ENCODE measurements at regions not wholly inside any gene's neighbourhood (a gene's known extent, or its start where the extent isn't known, plus 50 kb on each side); places are given as distances from the start of the nearest gene placed in this dataset.

DNA sequence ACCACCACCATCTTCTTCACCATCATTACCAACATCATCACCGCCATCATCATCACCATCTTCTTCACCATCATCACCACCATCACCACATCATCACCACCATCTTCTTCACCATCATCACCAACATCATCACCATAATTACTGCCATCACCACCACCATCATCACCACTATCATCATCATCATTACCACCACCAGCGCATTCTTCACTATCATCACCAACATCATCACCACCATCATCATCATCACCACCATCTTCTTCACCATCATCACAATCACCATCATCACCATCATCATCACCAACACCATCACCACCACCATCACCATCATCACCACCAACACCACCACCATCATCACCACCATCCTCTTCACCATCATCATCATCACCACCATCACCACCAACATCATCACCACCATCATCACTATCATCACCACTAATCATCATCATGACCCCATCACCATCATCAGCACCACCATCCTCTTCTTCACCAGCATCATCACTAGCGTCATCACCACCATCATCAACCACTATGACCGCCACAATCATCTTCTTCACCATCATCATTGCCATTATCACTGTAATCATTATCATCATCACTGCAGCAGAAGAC lies 303.8 kb downstream of the CTTN start:
- DNase-seq (ENCODE audit: low read depth, low spot score), result no peak

DNA sequence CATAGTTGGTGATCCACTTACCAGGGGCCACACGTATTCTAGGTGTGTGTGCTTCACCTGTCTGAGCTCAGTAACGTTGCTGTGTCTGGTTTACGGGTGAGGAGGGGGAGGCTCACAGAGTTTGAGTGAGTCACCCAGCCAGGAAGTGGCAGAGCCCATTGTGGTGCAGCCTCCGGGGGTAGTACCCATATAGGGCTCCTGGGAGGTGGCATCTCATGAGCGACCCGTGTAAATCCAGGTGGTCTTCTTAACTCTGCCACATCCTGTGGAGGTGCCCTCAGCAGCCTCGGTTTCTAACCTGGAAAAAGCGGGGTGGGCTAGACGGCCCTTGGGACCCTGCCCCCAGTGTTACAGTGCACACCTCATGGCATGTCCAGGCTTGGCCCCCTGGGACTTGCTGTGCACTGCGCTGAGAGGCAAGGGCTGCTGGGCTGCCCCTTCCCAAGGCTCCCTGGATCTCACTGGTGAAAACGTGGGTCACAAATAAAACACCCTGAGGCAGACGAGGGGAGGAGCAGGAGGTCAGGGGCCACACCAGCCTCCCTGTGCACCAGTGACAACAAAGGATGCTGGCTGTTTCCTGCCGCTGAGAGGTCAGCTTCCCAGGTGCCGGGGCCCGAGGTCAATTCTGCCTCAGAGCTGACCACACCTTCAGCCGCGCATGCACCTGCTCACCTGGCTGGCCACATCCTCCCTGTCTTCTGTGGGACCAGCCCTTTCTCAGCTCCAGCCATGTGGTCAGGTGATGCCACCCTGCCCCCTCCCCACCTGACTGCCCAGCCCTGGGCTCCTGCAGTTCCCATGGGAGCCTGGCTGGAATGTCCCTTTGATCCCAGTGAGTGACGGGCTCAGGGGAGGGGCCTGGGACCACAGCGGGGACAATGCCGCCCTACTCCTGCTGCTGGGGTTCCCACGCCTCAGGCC lies 305.1 kb downstream of the CTTN start:
- no peak for DNase-seq (ENCODE audit: low read depth, low spot score)

DNA sequence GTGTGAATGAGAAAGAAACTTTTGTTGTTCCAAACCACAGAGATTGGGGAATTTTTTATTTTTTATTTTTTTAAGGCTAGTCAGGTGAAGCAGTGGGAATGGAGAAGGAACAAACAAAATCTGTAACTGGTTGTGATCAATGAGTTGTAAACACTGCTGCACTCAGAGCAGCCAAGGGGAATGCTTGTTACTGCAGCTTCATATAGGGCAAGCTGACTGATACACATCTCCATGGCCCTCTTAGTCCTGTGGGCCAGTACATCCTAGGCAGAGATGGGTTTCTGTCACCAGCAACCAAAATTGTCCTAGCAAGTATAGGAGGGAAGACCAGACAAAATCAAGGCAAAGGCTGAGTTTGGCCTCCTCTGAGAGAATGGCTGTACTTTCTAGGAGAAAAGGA lies 306.8 kb downstream of the CTTN start:
- DNase-seq (ENCODE audit: low read depth, low spot score), result no peak

DNA sequence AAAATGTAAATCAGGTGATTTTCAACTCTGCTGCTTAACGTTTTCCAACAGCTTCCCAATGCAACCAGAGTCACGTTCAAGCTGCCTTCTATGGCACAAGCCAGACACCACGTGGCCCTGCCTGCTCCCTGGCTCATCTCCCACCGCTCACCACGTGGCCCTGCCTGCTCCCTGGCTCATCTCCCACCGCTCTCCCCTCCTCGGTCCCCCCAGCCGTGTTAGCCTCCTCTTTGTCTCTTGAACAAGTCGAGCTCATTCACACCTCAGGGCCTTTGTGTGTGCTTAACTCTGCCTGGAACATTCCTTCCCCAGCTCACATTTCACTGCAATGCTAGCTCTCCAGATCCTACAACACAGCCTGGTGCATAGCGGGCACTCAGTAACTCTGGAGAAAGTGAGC lies 307.6 kb downstream of the CTTN start:
- DNase-seq (ENCODE audit: low read depth, low spot score), result no peak

DNA sequence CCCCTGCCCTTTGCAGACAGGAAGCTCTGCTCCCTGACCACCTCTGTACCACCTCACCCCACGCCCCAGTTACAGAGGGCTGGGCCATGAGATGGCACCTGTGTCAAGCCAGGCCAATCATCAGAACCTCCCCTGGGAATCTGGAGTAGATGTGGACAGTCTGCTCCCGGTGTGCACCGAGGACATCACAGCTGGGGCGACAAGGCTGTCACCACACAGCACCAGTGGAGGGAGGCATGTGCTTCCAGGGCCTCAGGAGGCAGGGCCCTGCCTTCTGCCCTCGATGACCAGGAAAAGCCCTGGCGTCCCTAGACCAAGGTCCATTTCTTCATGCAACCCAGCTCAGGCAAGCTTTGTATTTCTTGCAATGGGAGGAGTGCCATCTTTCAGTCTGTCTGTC lies 309.5 kb downstream of the CTTN start:
- DNase-seq (ENCODE audit: low read depth, low spot score), result no peak

DNA sequence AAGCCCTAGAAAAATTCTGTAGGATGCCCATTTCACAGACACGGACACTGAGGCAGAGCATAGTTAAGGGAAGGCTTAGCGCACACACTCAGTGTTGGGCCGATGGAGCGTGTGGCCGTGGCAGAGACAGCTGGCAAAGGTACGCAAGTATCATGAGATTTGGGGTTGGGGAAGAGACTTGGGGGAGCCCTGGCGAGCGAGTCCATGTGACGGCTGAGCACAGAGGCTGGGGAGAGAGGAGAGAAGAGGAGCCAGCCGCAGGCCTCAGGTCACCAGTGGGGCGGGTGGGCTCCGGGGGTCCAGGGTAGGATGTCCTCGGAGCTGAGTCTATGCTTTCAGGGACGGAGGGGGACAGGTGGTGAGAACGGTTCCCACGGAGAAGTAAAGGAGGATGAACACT lies 311.3 kb downstream of the CTTN start:
- no peak for DNase-seq (ENCODE audit: low read depth, low spot score)

DNA sequence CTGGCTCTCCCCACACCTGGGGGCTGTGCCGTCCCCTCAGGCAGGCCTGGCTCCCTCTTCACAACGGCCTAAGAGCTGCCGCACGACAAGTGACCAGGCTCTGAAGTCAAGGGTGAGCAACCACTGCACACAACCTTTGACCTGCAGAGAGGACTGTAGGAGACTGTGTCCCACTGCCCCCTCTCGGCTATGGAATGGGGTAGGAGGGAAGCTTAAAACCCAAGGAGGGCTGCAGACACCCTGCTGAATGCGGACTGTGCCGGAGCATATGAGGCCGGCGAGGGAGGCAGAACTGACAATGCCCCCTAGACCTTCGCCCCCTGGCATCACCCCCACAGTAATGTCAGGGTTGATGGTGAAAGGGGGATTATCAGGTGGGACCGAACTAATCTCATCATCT lies 311.9 kb downstream of the CTTN start:
- no peak for DNase-seq (ENCODE audit: low read depth, low spot score)

DNA sequence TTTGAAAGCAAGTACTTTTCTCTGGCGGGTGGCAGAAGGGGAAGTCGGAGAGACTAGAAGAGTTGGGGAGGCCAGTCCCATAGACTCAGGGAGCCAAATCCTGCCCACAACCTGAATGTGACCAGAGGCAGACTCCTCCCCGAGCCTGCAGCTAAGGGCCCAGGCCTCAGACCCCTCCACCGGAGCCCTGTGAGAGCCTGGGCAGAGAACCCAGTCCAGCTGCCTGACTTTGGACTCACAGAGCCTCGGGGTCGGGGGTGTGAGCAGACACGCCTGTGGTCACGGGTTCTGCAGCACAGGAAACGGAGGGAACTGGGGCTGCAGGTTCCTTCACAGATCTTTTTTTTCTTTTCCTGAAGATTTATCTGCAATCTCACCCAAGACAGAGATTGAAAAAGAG lies 312.3 kb downstream of the CTTN start:
- DNase-seq (ENCODE audit: low read depth, low spot score), result no peak

DNA sequence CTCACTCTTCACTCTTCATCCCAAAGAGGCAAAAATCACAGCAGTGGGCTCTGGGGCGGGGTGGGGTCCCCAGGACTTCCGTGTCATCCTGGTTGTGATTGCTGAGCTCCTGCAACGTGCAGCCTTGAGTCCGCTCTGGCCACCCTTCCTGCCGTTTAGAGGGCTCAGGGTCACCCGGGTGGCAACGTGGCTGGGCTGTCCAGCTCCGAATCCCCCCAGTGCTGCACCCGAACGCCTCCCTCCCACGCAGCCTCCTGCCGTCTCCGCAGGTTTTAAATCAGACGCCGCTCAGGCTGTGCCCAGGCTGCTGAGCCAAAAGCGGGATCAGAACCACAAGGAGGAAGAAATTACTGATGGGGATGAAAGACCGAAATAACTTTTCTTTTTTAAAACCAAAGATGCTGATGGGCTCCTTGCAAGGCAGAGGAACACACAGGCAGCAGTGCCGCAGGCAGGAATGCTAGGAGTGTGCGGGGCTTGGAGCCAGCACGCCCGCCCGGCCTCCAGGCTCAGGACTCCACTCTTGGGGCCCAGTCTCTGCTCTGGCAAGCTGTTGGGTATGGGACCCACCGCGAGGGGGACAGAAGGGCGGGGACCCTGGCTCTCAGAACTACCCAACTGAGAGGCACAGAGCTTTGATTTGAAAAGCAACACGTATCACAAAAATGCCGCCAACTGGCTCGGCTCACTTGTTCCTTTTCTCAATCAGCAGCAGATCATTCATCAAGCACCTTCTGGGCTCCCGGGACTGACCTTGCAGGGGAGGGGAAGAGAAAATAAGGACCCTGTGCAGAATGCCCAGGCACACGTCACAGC lies 313.0 kb downstream of the CTTN start:
- DNase-seq (ENCODE audit: low read depth, low spot score), result no peak

DNA sequence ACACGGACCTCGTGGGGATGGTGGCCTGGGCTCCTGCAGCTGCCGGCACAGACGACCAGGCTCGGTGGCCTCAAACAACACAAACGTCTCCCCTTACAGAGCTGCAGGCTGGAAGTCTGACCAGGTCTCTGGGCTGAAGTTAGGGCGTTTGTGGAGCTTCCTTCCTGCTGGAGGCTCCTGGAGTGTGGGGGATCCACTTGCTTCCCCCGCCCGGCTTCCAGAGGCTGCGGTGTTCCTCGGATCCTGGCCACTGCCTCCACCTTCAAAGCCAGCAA lies 313.5 kb downstream of the CTTN start:
- DNase-seq (ENCODE audit: low read depth, low spot score), result no peak

DNA sequence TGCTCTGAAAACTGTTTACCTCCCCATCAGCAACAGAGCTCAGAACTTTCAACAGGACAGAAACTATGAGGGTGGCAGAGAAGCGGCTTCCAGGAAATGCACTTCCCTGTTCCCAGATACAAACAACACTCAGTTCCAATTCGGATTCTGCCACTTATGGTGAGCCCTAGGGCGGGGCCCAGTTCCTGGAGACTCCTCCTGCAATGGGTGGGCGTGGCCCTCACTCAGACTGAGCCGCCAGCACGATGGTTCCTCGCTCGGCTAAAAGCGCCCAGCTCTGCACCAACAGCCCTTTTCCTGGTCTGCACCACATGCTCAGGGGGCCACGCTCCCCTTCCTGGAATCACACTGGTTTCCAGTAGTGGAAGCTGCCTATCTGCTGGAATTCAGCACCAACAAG lies 314.1 kb downstream of the CTTN start:
- no peak for DNase-seq (ENCODE audit: low read depth, low spot score)

DNA sequence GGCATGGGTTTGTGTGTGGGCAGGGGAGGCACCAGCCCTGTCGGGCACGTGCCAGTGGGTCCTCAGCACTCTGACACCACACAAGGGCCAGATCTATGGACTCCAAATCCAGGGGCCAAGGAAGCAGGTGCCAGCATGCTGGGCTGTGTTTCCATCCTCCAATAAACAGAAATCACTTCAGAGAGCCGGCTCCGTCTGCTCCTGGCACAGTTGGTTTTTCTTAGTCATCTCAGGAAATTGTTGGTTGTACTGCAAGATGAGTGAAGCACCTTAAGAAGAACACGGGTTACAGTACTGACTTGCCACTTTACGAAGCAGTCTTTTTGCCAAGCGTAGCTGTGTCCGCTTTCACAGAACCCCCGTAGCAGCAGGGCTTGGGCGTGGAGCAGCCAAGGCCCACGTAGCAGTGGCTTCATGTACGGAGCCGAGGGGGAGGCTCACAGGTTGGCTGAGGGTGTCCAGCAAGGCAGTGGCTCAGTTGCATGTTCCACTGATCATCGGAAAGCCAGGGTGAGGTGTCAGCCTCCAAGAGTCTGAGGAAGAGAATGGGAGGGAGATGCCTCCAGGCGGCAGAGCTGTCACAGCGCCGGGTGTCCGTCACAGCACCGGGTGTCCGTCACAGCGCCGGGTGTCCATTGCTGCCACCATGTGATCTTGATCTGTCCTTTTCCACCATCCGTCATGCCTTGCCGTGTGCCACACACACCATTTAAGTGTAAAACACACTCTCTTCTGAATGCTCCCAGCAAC lies 314.9 kb downstream of the CTTN start:
- DNase-seq (ENCODE audit: low read depth, low spot score), result no peak

DNA sequence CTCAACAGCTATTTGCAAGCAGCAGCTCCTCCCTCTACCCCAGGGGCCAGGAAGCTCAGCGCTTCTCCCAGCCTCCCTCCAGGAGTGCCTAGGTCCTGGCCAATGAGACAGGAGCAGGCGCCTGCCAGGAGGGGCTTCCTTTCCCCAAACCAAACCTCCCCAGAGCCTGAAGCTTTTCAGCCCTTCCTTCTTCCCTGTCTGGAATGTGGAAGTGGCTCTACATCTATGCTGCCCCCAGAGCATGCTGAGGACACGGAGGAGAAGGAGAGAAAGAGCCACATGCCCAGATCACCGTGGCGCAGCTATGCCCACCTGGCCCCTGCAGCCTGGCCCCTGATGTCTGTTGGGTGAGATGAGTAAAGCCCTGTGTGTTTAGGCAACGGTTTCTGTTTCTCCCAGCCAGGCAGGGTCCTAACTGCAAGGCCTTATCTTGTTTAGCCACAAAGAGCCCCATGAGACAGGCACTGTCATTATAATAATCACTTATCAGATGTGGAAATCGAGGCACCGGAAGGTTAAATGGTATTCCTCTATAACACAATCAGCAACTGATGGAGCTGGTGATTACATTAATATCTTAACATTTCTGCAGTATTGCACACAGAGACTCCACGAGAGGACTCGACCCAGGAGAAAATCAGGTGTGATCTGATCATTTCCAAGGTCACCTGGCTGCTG lies 315.8 kb downstream of the CTTN start:
- no peak for DNase-seq (ENCODE audit: low read depth, low spot score)

DNA sequence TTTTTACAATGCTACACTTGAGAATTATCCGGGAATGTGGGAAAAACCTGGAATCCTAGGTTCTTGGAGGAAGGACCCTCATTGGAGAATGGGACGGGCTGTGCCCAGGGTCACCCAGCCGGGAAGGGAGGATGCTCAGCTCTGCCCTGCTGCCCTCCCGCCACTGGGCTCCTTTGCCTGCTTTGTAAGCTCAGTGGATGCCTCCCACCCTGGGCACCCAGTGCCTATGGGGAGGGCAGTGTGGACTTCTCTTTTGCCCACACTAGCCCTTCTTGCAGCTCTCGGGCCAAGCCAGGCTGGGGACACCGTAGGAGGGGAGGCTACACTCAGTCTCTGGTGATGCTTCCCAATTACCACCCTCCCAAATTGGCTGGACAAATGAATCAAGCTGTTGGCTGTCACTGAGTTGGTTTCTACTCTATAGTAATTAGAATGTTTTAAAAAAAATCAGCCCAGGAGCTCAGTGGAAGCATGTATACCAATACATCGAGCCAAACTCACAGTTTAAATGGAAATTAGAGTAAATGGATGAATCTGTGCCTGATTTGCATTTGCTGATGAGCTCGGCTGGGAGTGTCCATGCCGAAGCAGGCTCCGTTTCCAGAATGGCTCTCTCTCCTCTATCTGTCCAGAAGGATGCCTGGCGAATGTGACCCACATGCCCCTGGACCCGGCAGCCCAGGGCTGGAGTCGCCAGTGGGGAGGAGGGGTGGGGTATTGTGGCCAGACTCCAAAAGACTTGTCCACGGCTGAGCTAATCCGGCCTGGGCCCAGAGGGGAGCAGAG lies 317.0 kb downstream of the CTTN start:
- no peak for DNase-seq (ENCODE audit: low read depth, low spot score)

DNA sequence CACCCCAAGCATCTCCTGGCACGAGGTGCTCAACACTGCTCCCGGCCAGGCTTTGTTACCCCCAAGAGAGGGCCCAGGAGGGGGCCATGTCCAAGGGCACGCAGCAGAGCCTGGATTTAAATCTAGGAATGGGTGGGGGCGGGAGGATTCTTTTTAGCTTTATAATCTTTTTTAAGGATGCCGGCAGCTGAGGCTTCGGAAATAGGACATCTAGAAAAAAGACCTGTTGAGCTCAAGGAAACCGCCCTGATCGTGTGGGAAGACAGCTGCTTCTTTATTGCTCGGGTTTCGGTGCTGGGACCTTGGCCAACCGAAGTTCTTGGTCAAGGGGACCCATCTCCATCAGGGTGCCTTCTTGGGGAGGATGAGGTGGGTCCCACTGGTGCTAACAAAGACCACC lies 317.9 kb downstream of the CTTN start:
- no peak for DNase-seq (ENCODE audit: low read depth, low spot score)

DNA sequence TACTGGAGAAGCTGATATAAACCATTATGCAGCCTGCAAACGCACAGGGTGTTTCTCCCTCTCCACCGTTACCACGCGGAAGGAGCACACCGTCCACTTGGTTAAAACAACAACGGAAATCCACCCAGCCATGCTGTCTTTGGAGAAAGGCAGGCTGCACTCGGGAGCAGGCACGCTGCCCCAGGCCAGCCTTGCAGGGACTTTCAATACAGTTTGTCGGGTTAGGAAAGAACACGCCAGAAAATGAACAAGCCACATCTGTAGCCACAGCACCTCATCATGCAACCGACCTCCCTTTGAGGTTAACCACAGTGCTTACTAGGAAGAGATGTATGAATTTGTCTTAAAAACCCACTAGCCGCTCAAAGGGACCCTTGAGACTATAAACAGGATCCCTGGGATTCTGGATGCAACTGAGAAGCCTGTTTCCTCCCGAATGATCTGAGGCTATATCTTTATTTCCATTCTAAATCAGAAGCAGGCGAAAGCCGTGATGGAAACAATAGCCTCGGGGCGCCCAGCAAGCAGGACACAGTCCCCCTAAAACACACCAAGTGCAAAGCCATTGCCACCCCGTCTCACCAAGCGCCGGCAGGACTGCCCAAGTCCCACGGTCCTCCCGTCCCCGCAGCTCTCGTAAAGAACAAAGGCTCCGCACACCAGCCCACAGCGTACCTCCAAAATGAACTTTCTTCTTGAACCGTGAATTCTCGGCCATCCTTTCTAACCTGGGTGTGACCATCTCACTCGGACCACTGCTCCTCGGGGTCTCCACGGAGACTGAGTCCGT lies 318.9 kb downstream of the CTTN start:
- no peak for DNase-seq (ENCODE audit: low read depth, low spot score)

DNA sequence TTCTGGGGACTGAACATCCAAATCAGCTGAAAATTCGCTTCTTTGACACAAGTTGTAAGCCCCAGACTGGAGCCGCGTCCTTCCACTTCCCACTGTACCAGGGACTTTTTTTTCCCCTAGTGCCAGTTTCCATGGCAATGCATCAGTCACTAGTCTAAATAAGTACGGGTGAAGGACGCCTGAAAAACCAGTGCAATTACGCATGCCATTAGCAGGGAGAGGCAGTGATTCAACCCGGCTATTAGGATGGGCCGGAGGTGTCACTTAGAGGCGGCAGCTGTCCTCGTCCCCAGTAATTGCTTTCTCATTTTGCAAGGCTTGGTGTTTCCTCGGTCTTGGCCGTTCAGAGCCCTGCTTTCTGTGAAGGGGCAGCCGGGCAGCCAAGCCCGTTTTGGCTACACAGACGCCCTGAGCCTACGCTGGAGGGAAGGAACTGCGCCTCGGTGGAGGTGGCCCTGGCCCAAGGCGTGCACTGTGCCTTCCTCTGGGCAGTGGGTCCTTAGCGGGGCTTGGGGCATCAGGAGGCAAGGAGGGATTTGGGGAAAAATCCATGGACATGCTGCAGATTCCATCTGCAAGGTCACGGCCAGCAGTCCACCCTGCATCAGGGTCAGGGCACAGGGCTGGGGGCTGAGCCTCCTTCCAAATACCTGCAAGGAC lies 319.7 kb downstream of the CTTN start:
- no peak for DNase-seq (ENCODE audit: low read depth, low spot score)

DNA sequence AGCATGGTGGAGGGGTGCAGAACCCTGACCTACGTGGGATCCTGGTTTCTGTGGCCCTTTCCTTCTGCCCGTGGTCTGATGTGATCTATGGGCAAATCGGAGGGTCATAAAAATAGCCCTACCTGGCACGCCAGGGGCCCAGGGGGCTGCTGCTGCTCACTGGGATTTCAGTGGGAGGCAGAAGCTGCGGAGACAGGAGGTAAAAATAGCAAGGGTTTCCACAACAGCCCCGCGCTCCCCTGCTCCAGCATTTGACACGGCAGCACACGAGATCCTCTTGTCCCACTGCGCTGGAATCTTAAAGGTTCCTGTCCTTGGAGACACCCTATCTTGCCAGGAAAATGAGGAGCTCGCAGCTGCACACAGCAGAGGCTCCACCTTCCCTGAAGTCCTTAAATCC lies 321.2 kb downstream of the CTTN start:
- DNase-seq (ENCODE audit: low read depth, low spot score), result no peak

DNA sequence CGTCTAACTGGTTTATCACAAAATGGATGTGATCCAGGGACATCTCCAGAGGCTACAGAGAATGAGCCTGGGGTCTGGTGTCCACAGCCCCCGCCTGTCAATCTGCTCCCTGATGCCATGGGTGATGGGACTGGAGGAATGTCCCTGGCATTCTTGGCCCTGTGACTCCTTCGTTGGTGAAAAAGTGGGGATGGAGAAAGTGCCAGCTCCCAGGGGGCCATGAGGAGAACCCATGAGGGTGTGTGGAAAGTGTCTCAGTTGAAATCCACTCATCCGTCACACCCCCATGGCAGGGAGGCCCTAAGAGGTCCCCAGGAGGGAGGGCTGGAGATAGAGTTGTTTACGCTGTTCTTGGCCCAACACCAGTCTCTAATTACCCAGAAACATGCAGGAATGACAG lies 322.0 kb downstream of the CTTN start:
- DNase-seq (ENCODE audit: low read depth, low spot score), result no peak
